ENCODE measurements at regions not wholly inside any gene's neighbourhood (a gene's known extent, or its start where the extent isn't known, plus 50 kb on each side); places are given as distances from the start of the nearest gene placed in this dataset.
"Not testable (repeated sequence)": the region's sequence is repeated elsewhere in the genome, so short reads cannot be mapped to it uniquely, and the experiment has no call there.

GRCh38 chr21:17676930-17677329 is 64.2 kb upstream of the BTG3 start:
- DNase-seq = not testable (repeated sequence)

GRCh38 chr21:17674106-17674505 is 61.4 kb upstream of the BTG3 start:
- no peak for DNase-seq

GRCh38 chr21:17673261-17674020 is 60.7 kb upstream of the BTG3 start:
- no peak for DNase-seq

GRCh38 chr21:17671733-17672132 is 59.0 kb upstream of the BTG3 start:
- DNase-seq = no peak

- no peak for DNase-seq
Observed at GRCh38 chr21:17668479-17669140, 55.9 kb upstream of the BTG3 start.

GRCh38 chr21:17667256-17667655 is 54.6 kb upstream of the BTG3 start:
- DNase-seq = no peak

Measured in activated CD4-positive, alpha-beta T cell treated with anti-CD3 and anti-CD28 coated beads, Interleukin-2, amount 50 U/mL, for 4 hours (primary cell).